ENCODE measurements at regions not wholly inside any gene's neighbourhood (a gene's known extent, or its start where the extent isn't known, plus 50 kb on each side); places are given as distances from the start of the nearest gene placed in this dataset.

- Mint-ChIP-seq H3K27me3 (peaks cover 3 to 7% of the 10 kb centered on the region in 2 donors), H3K4me1 (no peaks in the 10 kb centered on the region), H3K27ac (no peak overlapping the region), H3K36me3 (no peaks in the 10 kb centered on the region), H3K4me3 (no peak overlapping the region), H3K9me3 (no peaks in the 10 kb centered on the region)
- Histone ChIP-seq H3K4me3 (ENCODE audit: low read length in 2 of 2) (no peak overlapping the region), H3K9me3 (ENCODE audit: control insufficient read depth in 1 of 2, low read length in 2 of 2) (no peaks in the 10 kb centered on the region), H3K4me1 (ENCODE audit: insufficient read depth, low read length) (no peaks in the 10 kb centered on the region), H3K27me3 (ENCODE audit: insufficient read depth, low read length) (no peaks in the 10 kb centered on the region), H3K36me3 (ENCODE audit: insufficient read depth, low read length) (no peaks in the 10 kb centered on the region), H3K27ac (ENCODE audit: low read depth, low read length) (no peak overlapping the region)
- DNase-seq = no peak
- ChIA-PET CTCF (ENCODE audit: partially characterized antibody) (interaction anchor here (1.6 kb wide), 1 partner anchor 9 kb away, joined by 3 read pairs; no protein-coding TSS in a partner anchor), POLR2A (ENCODE audit: partially characterized antibody) (no interaction called here)
- intact Hi-C loops (cut with micrococcal nuclease) = no loop called here
Observed at GRCh38 chr11:121696931-121697670, 244.3 kb upstream of the SORL1-AS1 start.

DNA sequence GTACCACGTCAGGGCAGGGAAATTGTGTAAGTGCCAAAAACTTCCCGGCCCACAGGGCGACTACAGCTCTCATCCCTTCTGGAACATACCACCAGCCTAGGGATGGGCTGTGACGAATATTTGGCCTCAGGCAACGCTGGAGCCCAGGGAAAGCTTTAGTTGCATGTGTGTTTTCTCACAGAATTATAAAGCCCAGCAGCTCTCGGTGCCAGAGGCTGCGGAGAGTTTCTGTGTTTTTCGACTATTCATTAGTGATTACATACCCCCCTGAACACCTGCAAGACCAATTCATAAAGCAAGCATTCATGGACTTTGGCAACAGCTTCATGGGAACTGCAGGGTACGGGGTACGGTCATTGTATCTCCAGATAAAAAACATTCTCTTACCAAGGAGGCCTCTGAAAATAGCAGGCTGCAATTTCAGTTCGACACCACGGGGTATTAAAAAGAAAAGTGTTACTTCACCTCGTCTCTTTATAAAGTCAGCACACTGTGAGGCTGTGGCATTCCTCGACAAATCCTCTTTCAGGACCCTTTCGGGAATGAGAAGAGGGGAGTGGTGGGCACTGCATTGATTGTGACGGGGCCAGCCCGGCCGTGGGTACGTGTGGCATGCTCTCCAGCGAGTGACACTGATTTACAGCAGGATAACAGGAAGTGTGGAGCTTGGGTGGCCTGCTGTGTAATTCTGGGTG is 243.6 kb upstream of the SORL1-AS1 start:
- Histone ChIP-seq H3K4me3 (ENCODE audit: low read length in 2 of 2) (no peak overlapping the region), H3K27me3 (ENCODE audit: insufficient read depth, low read length) (no peaks in the 10 kb centered on the region), H3K27ac (ENCODE audit: low read depth, low read length) (no peak overlapping the region), H3K9me3 (ENCODE audit: control insufficient read depth in 1 of 2, low read length in 2 of 2) (no peaks in the 10 kb centered on the region), H3K36me3 (ENCODE audit: insufficient read depth, low read length) (no peaks in the 10 kb centered on the region), H3K4me1 (ENCODE audit: insufficient read depth, low read length) (no peaks in the 10 kb centered on the region)
- Mint-ChIP-seq H3K27me3 (peaks cover 2 to 3% of the 10 kb centered on the region in 2 donors), H3K9me3 (no peaks in the 10 kb centered on the region), H3K27ac (no peak overlapping the region), H3K36me3 (no peaks in the 10 kb centered on the region), H3K4me1 (no peaks in the 10 kb centered on the region), H3K4me3 (no peak overlapping the region)
- ChIA-PET CTCF (ENCODE audit: partially characterized antibody) (no interaction called here), POLR2A (ENCODE audit: partially characterized antibody) (no interaction called here)
- no peak for DNase-seq
- intact Hi-C loops (cut with micrococcal nuclease) = no loop called here

DNA sequence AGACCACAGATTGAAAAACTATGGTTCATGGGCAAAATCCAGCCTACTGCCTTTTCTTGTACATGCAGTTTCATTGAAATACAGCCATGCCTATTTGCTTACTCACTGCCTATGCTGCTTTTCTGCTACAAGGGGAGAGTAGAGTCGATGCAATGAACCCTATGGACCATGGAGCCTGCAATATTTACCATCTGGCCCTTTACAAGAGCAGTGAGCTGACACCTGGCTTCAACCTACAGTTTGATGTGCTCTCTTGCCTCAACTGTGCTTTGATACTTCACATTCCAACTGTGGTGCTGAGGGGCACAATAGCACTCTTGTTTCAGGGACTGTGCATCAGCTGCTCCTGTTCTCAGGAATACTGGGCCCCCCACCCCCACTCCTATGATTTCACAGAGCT is 239.5 kb upstream of the SORL1-AS1 start:
- Histone ChIP-seq H3K4me1 (ENCODE audit: insufficient read depth, low read length) (no peaks in the 10 kb centered on the region), H3K27ac (ENCODE audit: low read depth, low read length) (no peak overlapping the region), H3K4me3 (ENCODE audit: low read length in 2 of 2) (no peak overlapping the region), H3K9me3 (ENCODE audit: control insufficient read depth in 1 of 2, low read length in 2 of 2) (no peaks in the 10 kb centered on the region), H3K36me3 (ENCODE audit: insufficient read depth, low read length) (no peaks in the 10 kb centered on the region), H3K27me3 (ENCODE audit: insufficient read depth, low read length) (no peaks in the 10 kb centered on the region)
- Mint-ChIP-seq H3K27me3 (peaks cover 5% of the 10 kb centered on the region in 2 donors), H3K4me3 (no peak overlapping the region), H3K4me1 (peaks cover 0 to 1% (median 0%) of the 10 kb centered on the region in 4 donors), H3K9me3 (peaks cover 0 to 3% (median 0%) of the 10 kb centered on the region in 8 donors), H3K36me3 (peaks cover 0 to 6% of the 10 kb centered on the region in 2 donors), H3K27ac (no peak overlapping the region)
- ChIA-PET CTCF (ENCODE audit: partially characterized antibody) (no interaction called here), POLR2A (ENCODE audit: partially characterized antibody) (no interaction called here)
- intact Hi-C loops (cut with micrococcal nuclease) = no loop called here
- no peak for DNase-seq

- CTCF ChIA-PET (ENCODE audit: partially characterized antibody) = no interaction called here
Observed at GRCh38 chr11:121688860-121689614, 236.3 kb upstream of the SORL1-AS1 start.

DNA sequence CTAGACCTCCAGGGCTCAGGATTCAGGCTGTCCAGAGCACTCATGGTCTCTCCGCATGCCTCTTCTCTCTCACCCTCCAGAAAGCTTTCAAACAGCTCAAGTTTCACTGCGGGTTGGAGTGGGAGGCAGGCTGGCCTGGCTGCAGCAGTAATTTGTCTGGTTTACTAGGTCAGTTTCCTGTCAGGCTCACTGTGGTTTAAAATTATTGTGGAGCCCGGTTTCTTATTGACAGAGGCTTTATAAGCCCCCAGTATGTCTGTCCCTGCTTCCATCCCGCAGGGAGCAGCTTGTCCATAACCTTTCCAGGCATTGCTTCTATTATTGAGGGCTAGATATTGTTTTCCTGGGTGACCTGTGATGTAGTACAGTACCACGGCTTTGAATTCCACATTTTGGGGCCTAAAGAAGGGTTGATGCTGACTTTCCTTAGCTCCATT is 235.3 kb upstream of the SORL1-AS1 start:
- ChIA-PET CTCF (ENCODE audit: partially characterized antibody) (interaction anchor here (1.1 to 1.3 kb wide), 2 partner anchors 9 to 33 kb away, joined by 3 read pairs; no protein-coding TSS in a partner anchor), POLR2A (ENCODE audit: partially characterized antibody) (no interaction called here)
- no peak overlapping the region for H3K27ac ChIP-seq (ENCODE audit: low read depth, low read length)
- Mint-ChIP-seq H3K27me3 (peaks cover 3 to 5% of the 10 kb centered on the region in 2 donors), H3K36me3 (peaks cover 0 to 6% of the 10 kb centered on the region in 2 donors), H3K4me1 (peaks cover 0 to 1% (median 0%) of the 10 kb centered on the region in 4 donors), H3K9me3 (peaks cover 0 to 3% (median 1%) of the 10 kb centered on the region in 8 donors), H3K27ac (no peak overlapping the region), H3K4me3 (no peak overlapping the region)
- H3K4me3 ChIP-seq (ENCODE audit: low read length in 2 of 2) = no peak overlapping the region
- no peaks in the 10 kb centered on the region for H3K4me1 ChIP-seq (ENCODE audit: insufficient read depth, low read length)
- intact Hi-C loops (cut with micrococcal nuclease) = no loop called here
- no peaks in the 10 kb centered on the region for H3K27me3 ChIP-seq (ENCODE audit: insufficient read depth, low read length)
- H3K9me3 ChIP-seq (ENCODE audit: control insufficient read depth in 1 of 2, low read length in 2 of 2) = no peaks in the 10 kb centered on the region
- no peaks in the 10 kb centered on the region for H3K36me3 ChIP-seq (ENCODE audit: insufficient read depth, low read length)
- DNase-seq = no peak

More at GRCh38 chr11:121688860-121689614, 236.3 kb upstream of the SORL1-AS1 start:
- H3K36me3 ChIP-seq (ENCODE audit: insufficient read depth, low read length) = no peaks in the 10 kb centered on the region
- no peaks in the 10 kb centered on the region for H3K27me3 ChIP-seq (ENCODE audit: insufficient read depth, low read length)
- Mint-ChIP-seq H3K27ac (no peak overlapping the region), H3K4me3 (no peak overlapping the region), H3K27me3 (peaks cover 4 to 5% of the 10 kb centered on the region in 2 donors), H3K36me3 (peaks cover 0 to 6% of the 10 kb centered on the region in 2 donors), H3K9me3 (peaks cover 0 to 3% (median 1%) of the 10 kb centered on the region in 8 donors), H3K4me1 (peaks cover 0 to 1% (median 0%) of the 10 kb centered on the region in 4 donors)
- no peak overlapping the region for H3K4me3 ChIP-seq (ENCODE audit: low read length in 2 of 2)
- intact Hi-C loops (cut with micrococcal nuclease) = no loop called here
- H3K4me1 ChIP-seq (ENCODE audit: insufficient read depth, low read length) = no peaks in the 10 kb centered on the region
- POLR2A ChIA-PET (ENCODE audit: partially characterized antibody) = no interaction called here
- no peak for DNase-seq
- H3K9me3 ChIP-seq (ENCODE audit: control insufficient read depth in 1 of 2, low read length in 2 of 2) = no peaks in the 10 kb centered on the region
- no peak overlapping the region for H3K27ac ChIP-seq (ENCODE audit: low read depth, low read length)

GRCh38 chr11:121683791-121684190 is 231.0 kb upstream of the SORL1-AS1 start:
- intact Hi-C loops (cut with micrococcal nuclease) = no loop called here
- H3K27me3 ChIP-seq (ENCODE audit: insufficient read depth, low read length) = no peaks in the 10 kb centered on the region
- no peak overlapping the region for H3K4me3 Mint-ChIP-seq
- H3K36me3 ChIP-seq (ENCODE audit: insufficient read depth, low read length) = no peaks in the 10 kb centered on the region
- CTCF ChIA-PET (ENCODE audit: partially characterized antibody) = interaction anchor here (0.7 kb wide), 1 partner anchor 28 kb away, joined by 3 read pairs; no protein-coding TSS in a partner anchor
- H3K4me1 Mint-ChIP-seq = no peaks in the 10 kb centered on the region
- peaks cover 0 to 10% (median 2%) of the 10 kb centered on the region in 8 donors for H3K9me3 Mint-ChIP-seq
- H3K36me3 Mint-ChIP-seq = peaks cover 0 to 8% of the 10 kb centered on the region in 2 donors
- H3K27ac Mint-ChIP-seq = no peak overlapping the region
- H3K27me3 Mint-ChIP-seq = peaks cover 5 to 8% of the 10 kb centered on the region in 2 donors
- H3K4me3 ChIP-seq (ENCODE audit: low read length in 2 of 2) = no peak overlapping the region
- no peak overlapping the region for H3K27ac ChIP-seq (ENCODE audit: low read depth, low read length)
- no peaks in the 10 kb centered on the region for H3K9me3 ChIP-seq (ENCODE audit: control insufficient read depth in 1 of 2, low read length in 2 of 2)
- POLR2A ChIA-PET (ENCODE audit: partially characterized antibody) = no interaction called here
- no peak for DNase-seq
- H3K4me1 ChIP-seq (ENCODE audit: insufficient read depth, low read length) = no peaks in the 10 kb centered on the region
